ENCODE measurements at regions not wholly inside any gene's neighbourhood (a gene's known extent, or its start where the extent isn't known, plus 50 kb on each side); places are given as distances from the start of the nearest gene placed in this dataset.

DNA sequence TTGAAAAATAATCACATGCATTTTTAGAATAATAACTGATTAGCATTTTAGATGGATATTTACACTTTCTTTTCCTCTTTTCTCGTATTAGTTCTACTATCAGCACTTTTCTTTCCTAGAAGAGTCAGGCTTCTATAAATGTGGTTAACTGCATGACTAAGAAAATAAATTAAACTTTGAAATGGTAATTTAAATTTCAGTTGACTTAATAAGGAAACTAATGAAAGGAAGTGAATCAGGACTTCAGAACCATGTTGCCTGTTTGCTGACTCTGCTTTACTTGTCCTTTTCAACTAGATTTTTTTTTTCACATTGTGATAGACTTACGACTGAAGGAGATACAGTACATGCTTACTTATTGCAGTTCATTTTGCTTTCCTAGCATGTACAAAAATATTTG, 1258.2 kb upstream of the EYS start:
- TF ChIP-seq CTCF (IDR thresholded peaks at IDR 0.05; ENCODE audit: borderline replicate concordance, extremely low read depth, low read length, poor library complexity, severe bottlenecking) (no peak), EZH2 (IDR thresholded peaks at IDR 0.05; ENCODE audit: borderline replicate concordance, low read depth, low read length, severe bottlenecking) (no peak)
